GM12865 (cell line): ENCODE measurements at regions not wholly inside any gene's neighbourhood (a gene's known extent, or its start where the extent isn't known, plus 50 kb on each side); places are given as distances from the start of the nearest gene placed in this dataset.

Experiments used
- DNase-seq: peaks from one replicate; pipeline ENCODE4 v3.0.0; 2010; ENCODE audit warnings: low read depth
- H3K4me3 ChIP-seq: 2 replicates; pipeline ENCODE4 v1.5.1; 2011; ENCODE audit warnings: mild to moderate bottlenecking, low read depth, low read length, control low read depth
- TF ChIP-seq, protein P1 (sequence below): IDR thresholded peaks from 2 replicates; pipeline ENCODE4 v1.5.1; 2011; ENCODE audit warnings: low read length, control low read depth, low read depth, inconsistent platforms; ENCODE audit not compliant: insufficient read depth; ENCODE audit errors: missing control alignments

DNA sequence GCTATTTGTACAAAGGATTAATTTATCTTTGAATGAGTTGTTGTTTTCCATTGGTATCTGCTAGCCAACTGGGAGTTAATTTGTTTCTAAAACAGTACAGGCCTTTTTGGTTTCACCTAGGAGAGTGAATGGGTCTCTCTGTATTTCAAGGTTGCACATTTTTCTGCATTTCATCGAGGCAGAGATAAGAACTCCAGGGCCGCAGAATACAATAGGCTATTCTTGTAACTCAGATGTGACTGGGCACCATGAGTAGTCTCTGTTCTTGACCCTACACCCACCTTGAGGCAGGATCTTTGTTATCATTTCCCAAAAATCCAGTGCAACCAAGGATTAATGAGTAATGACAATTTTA is 51.7 kb upstream of the OR9Q1 start:
- H3K4me3 ChIP-seq: no peak overlapping the region
- DNase-seq: no peak
- TF ChIP-seq, protein P1, sequence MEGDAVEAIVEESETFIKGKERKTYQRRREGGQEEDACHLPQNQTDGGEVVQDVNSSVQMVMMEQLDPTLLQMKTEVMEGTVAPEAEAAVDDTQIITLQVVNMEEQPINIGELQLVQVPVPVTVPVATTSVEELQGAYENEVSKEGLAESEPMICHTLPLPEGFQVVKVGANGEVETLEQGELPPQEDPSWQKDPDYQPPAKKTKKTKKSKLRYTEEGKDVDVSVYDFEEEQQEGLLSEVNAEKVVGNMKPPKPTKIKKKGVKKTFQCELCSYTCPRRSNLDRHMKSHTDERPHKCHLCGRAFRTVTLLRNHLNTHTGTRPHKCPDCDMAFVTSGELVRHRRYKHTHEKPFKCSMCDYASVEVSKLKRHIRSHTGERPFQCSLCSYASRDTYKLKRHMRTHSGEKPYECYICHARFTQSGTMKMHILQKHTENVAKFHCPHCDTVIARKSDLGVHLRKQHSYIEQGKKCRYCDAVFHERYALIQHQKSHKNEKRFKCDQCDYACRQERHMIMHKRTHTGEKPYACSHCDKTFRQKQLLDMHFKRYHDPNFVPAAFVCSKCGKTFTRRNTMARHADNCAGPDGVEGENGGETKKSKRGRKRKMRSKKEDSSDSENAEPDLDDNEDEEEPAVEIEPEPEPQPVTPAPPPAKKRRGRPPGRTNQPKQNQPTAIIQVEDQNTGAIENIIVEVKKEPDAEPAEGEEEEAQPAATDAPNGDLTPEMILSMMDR: no peak
